Testis (tissue), 2 donors: ENCODE measurements at regions not wholly inside any gene's neighbourhood (a gene's known extent, or its start where the extent isn't known, plus 50 kb on each side); places are given as distances from the start of the nearest gene placed in this dataset.

Experiments used
- DNase-seq: peaks from one replicate; pipeline ENCODE4 v3.0.0-alpha.2; 2019
- H3K27ac ChIP-seq, 2 donors: fragments of 200-600 bp; sonication (generic); one replicate each; pipeline ENCODE4 v1.5.1; 2019
- H3K27me3 ChIP-seq: fragments of 200-600 bp; sonication (generic); one replicate; pipeline ENCODE4 v1.5.1; 2019
- H3K36me3 ChIP-seq: fragments of 200-600 bp; sonication (generic); one replicate; pipeline ENCODE4 v1.5.1; 2017; ENCODE audit warnings: low read depth; ENCODE audit errors: missing control alignments
- H3K4me1 ChIP-seq: fragments of 200-600 bp; sonication (generic); one replicate; pipeline ENCODE4 v1.5.1; 2019
- H3K4me3 ChIP-seq, 2 donors: fragments of 200-600 bp; sonication (generic); one replicate each; pipeline ENCODE4 v1.5.1; 2017 to 2019
- H3K9me3 ChIP-seq: fragments of 200-600 bp; sonication (generic); one replicate; pipeline ENCODE4 v1.5.1; 2017
- CTCF ChIP-seq, 3 experiments: fragments of 450-650 bp in 2 of 3; fragments of 200-600 bp in 1 of 3; sonication (generic) in 1 of 3; IDR thresholded peaks; one replicate each; pipeline ENCODE4 v1.5.1; 2016 to 2019; ENCODE audit warnings: antibody characterized with exemption in 3 of 3, mild to moderate bottlenecking in 2 of 3, moderate library complexity in 1 of 3
- POLR2A ChIP-seq: fragments of 450-650 bp; IDR thresholded peaks from one replicate; pipeline ENCODE4 v1.6.1; 2017; ENCODE audit warnings: antibody characterized with exemption, mild to moderate bottlenecking, moderate library complexity
- WGBS, 2 donors: methylation state at CpG; one replicate each; pipeline ENCODE4 v1.1.5; 2018; 5-methylcytosine and 5-hydroxymethylcytosine counted together
- intact Hi-C: fragments of 100-400 bp; cut with DNase I; formaldehyde crosslinking; loops from one replicate; pipeline ENCODE4 v1.15.1; 2023; ENCODE audit warnings: low total_unique reads

DNA sequence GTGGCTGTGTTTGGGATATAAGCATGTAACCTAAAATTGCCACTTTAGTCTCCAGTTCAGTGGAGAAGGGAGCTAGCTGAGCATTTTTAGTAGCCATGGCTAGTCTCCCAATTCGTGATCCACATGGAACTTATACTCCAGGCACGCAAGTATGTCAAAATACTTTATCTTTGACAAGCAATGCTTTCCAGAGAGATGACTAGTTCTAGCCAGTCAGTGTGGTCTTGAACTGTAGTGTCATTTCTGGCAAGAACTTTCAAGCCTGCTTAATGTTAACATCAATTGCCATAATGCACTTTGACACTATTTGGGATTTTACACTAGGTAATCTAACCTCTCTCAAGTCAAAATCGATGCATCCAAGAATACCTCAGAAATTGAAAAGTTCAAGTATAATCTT, 660.0 kb downstream of the PTPRC start:
- no peaks in the 10 kb centered on the region for H3K9me3 ChIP-seq
- H3K27me3 ChIP-seq: no peaks in the 10 kb centered on the region
- H3K36me3 ChIP-seq: no peaks in the 10 kb centered on the region
- no peaks in the 10 kb centered on the region for H3K4me1 ChIP-seq
- 86 to 91% methylated on average over 3 of the region's 3 CpGs for WGBS, 2 donors
- TF ChIP-seq POLR2A: no peak
- no peak for TF ChIP-seq CTCF (IDR thresholded peaks at IDR 0.05)
- intact Hi-C loops: no loop called here
- no peak overlapping the region for H3K27ac ChIP-seq
- no peak overlapping the region for H3K4me3 ChIP-seq
- DNase-seq: no peak

DNA sequence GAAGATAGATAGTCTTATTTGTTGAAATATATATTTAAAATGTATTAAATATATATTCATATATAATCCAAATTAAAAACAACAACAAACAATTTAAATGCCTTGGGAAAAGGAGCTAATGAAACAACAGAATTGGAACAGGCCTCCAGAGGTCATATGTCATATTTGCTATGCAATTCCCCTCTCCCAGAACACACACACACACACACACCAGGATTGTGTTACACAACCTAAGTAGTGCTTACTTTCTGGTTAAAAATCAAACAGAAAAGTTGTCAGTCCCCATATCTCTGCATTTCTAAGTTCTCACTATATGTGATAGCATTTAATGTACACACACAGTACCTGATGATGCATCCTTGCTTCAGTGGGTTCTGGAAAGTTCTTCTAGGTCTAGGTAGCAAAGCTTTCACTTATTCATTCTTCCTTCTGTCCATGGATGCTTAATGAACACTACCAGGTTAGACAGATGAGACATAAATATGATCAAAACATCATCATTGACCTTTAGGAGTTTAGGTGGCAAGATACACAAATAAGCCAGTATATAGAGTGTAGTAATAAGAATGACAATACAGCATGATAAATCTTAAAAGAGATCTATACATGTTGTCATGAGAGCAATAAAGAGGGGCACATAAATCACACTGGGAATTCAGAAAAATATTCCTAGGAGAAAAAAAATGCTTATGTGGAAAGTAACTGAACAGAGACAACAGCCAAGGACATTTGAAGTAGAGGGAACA, 662.8 kb downstream of the PTPRC start:
- Histone ChIP-seq H3K4me3 (no peak overlapping the region), H3K36me3 (no peaks in the 10 kb centered on the region), H3K9me3 (no peaks in the 10 kb centered on the region), H3K27ac (no peak overlapping the region), H3K27me3 (no peaks in the 10 kb centered on the region), H3K4me1 (no peaks in the 10 kb centered on the region)
- TF ChIP-seq CTCF (IDR thresholded peaks at IDR 0.05) (no peak), POLR2A (no peak)
- intact Hi-C loops: no loop called here
- DNase-seq: no peak

- H3K4me1 ChIP-seq: no peaks in the 10 kb centered on the region
- no peaks in the 10 kb centered on the region for H3K27me3 ChIP-seq
- no peak overlapping the region for H3K27ac ChIP-seq
- no peaks in the 10 kb centered on the region for H3K9me3 ChIP-seq
- no peak overlapping the region for H3K4me3 ChIP-seq
- DNase-seq: no peak
- no peak for TF ChIP-seq POLR2A
- no peak for TF ChIP-seq CTCF (IDR thresholded peaks at IDR 0.05)
- intact Hi-C loops: no loop called here
- no peaks in the 10 kb centered on the region for H3K36me3 ChIP-seq
Observed at GRCh38 chr1:199302554-199302953, 663.7 kb downstream of the PTPRC start.

DNA sequence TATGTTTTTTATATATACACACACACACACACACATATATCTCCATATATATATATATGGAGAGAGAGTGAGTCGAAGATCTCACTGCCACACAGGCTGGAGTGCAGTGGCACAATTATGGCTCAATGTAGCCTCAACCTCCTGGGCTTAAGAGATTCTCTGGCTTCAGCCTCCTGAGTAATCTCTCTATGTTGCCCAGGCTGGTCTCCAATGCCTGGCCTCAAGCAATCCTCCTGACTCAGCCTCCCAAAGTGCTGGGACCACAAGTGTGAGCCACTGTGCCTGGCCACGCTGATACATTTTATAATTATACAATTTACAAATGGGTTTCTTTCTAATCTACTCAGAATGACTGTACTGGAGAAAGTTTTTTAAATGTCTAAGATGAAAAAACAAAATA, 664.2 kb downstream of the PTPRC start:
- 93 to 98% methylated on average over 2 of the region's 2 CpGs for WGBS, 2 donors
- TF ChIP-seq CTCF (IDR thresholded peaks at IDR 0.05) (no peak), POLR2A (no peak)
- DNase-seq: no peak
- Histone ChIP-seq H3K36me3 (no peaks in the 10 kb centered on the region), H3K27ac (no peak overlapping the region), H3K4me3 (no peak overlapping the region), H3K9me3 (no peaks in the 10 kb centered on the region), H3K4me1 (no peaks in the 10 kb centered on the region), H3K27me3 (no peaks in the 10 kb centered on the region)
- intact Hi-C loops: no loop called here

DNA sequence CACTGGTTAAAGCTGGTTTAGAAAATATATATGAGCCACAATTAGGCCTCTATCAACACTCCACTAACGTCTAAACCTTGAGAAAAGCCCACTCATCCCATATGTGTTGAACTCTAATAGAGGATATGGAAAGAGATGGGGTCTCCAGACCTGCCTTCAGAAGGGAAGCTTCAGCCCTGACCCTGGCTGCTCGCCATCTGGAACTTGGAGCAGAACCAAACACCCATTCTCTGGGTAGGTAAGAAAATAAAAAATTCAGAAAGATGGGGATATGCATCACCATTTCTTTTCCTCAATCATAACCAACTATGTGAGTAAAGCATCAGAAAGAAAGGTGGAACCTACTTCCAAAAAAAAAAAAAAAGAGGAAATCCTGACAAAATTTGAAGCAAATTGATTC, 666.2 kb downstream of the PTPRC start:
- no peak for DNase-seq
- intact Hi-C loops: no loop called here
- no peaks in the 10 kb centered on the region for H3K36me3 ChIP-seq

More for the DNA sequence above, 666.2 kb downstream of the PTPRC start:
- Histone ChIP-seq H3K27ac (no peak overlapping the region), H3K4me3 (no peak overlapping the region), H3K27me3 (no peaks in the 10 kb centered on the region), H3K4me1 (no peaks in the 10 kb centered on the region), H3K9me3 (no peaks in the 10 kb centered on the region)
- no peak for TF ChIP-seq POLR2A
- TF ChIP-seq CTCF (IDR thresholded peaks at IDR 0.05): no peak
- 80 to 86% methylated on average over 2 of the region's 2 CpGs for WGBS, 2 donors
